ENCODE measurements at regions not wholly inside any gene's neighbourhood (a gene's known extent, or its start where the extent isn't known, plus 50 kb on each side); places are given as distances from the start of the nearest gene placed in this dataset.

DNA sequence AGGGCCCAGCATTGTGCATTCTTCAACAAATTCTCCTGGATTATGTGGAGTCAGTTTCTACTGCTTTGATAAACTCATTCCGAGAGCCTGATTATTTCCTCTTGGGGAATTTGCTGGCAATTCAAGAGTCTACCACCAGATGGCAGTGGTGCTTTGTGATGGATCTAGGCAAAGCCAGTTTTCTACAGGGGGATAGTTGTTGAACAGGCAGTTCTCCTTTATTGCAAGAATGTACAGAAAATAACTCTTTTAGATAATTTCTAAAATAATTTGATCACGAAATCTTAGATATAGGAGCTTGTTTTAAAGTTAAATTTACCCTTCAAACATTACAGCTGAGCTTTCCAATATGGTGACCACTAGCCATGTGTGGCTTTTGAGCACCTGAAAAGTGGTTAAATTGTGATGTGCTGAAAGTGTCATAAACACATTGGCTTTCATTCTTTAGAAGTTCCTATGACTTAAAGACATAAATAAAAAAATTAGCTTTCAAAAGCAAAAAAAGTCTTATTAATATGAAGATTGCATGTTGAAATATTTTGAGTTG is 66.7 kb upstream of the HAAO start:
- Histone ChIP-seq H3K9me3 (ENCODE audit: control insufficient read depth in 4 of 4, insufficient read depth in 3 of 4, low read length in 3 of 4) (peaks cover 0 to 5% (median under 1%) of the 10 kb centered on the region in 4 donors), H3K27me3 (ENCODE audit: control insufficient read depth in 3 of 3, insufficient read depth in 3 of 3, low read length in 2 of 3) (no peaks in the 10 kb centered on the region), H3K9ac (ENCODE audit: insufficient read depth in 1 of 2, low read length in 2 of 2) (no peak overlapping the region), H3K4me1 (ENCODE audit: control insufficient read depth in 5 of 5, insufficient read depth in 5 of 5, low read length in 5 of 5) (peaks cover 0 to 14% (median 5%) of the 10 kb centered on the region in 5 donors), H3K4me3 (no peak overlapping the region), H3K36me3 (ENCODE audit: control insufficient read depth in 4 of 4, insufficient read depth in 4 of 4, low read length in 4 of 4) (no peaks in the 10 kb centered on the region), H3K27ac (ENCODE audit: low read depth in 1 of 2, low read length in 1 of 2) (no peak overlapping the region)
- DNase-seq (peak; percentile 83 to 90 (median 86)), ATAC-seq (ENCODE audit: insufficient read depth, low FRiP score) (peak; percentile 56)
- 13 to 16% methylated on average over 2 of the region's 2 CpGs for WGBS, 2 donors
- TF ChIP-seq, protein P1, sequence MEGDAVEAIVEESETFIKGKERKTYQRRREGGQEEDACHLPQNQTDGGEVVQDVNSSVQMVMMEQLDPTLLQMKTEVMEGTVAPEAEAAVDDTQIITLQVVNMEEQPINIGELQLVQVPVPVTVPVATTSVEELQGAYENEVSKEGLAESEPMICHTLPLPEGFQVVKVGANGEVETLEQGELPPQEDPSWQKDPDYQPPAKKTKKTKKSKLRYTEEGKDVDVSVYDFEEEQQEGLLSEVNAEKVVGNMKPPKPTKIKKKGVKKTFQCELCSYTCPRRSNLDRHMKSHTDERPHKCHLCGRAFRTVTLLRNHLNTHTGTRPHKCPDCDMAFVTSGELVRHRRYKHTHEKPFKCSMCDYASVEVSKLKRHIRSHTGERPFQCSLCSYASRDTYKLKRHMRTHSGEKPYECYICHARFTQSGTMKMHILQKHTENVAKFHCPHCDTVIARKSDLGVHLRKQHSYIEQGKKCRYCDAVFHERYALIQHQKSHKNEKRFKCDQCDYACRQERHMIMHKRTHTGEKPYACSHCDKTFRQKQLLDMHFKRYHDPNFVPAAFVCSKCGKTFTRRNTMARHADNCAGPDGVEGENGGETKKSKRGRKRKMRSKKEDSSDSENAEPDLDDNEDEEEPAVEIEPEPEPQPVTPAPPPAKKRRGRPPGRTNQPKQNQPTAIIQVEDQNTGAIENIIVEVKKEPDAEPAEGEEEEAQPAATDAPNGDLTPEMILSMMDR (IDR thresholded peaks at IDR 0.05; ENCODE audit: control extremely low read depth, extremely low read depth) = peak; percentile 57

DNA sequence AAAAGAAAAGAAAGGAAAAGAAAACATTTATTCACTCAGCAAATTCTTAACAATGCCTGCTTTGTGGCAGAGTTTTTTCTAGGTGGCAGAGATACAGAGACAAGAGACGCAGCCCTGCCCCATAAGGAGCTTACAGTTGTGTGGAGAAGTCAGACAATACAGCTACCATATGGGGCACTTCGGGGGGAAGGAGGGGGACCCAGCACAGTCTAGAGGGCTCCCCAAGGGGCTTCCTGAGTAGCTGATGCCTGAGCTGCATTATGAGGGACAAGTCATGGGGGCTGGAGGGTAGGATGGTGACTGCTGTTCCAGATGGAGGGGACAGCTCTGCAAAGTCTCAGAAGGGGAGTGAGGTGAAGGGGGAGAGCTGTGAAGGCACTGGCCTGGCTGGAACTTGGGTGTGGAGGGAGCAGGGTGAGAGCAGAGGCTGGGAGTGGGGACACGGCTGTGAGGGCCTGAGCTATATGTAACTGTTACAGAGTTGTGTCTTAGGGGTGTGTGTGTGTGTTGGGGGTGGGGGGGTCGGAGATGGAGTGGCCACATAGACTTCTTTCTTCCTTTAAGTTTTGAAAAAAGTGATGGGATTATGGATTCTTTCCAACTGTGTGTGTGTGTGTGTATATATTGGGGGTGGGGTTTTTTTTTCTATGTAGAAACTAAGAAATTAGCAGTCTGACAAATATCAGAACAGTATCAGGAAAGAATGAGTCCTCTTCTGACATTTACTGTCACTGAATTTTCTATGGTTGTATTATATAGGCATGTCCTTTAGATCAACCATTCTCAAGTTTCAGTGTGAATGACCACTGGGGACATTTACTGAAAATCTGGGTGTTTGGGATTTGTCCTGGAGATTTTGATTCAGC is 66.0 kb upstream of the HAAO start:
- no peak overlapping the region for H3K27ac ChIP-seq (ENCODE audit: low read depth in 1 of 2, low read length in 1 of 2)
- ATAC-seq (ENCODE audit: insufficient read depth, low FRiP score) (no peak), DNase-seq (no peak)
- peaks cover 0 to 5% (median under 1%) of the 10 kb centered on the region in 4 donors for H3K9me3 ChIP-seq (ENCODE audit: control insufficient read depth in 4 of 4, insufficient read depth in 3 of 4, low read length in 3 of 4)
- no peak overlapping the region for H3K4me3 ChIP-seq
- H3K36me3 ChIP-seq (ENCODE audit: control insufficient read depth in 4 of 4, insufficient read depth in 4 of 4, low read length in 4 of 4) = no peaks in the 10 kb centered on the region
- no peak overlapping the region for H3K9ac ChIP-seq (ENCODE audit: insufficient read depth in 1 of 2, low read length in 2 of 2)
- WGBS, 2 donors = 74 to 76% methylated on average over 4 of the region's 4 CpGs
- no peaks in the 10 kb centered on the region for H3K27me3 ChIP-seq (ENCODE audit: control insufficient read depth in 3 of 3, insufficient read depth in 3 of 3, low read length in 2 of 3)
- peaks cover 0 to 21% (median 9%) of the 10 kb centered on the region in 5 donors for H3K4me1 ChIP-seq (ENCODE audit: control insufficient read depth in 5 of 5, insufficient read depth in 5 of 5, low read length in 5 of 5)
- TF ChIP-seq, protein P1 (IDR thresholded peaks at IDR 0.05; ENCODE audit: control extremely low read depth, extremely low read depth) = no peak

GRCh38 chr2:42856891-42857632 is 64.7 kb upstream of the HAAO start:
- Histone ChIP-seq H3K9ac (ENCODE audit: insufficient read depth in 1 of 2, low read length in 2 of 2) (no peak overlapping the region), H3K27ac (ENCODE audit: low read depth in 1 of 2, low read length in 1 of 2) (no peak overlapping the region), H3K4me3 (no peak overlapping the region), H3K36me3 (ENCODE audit: control insufficient read depth in 4 of 4, insufficient read depth in 4 of 4, low read length in 4 of 4) (no peaks in the 10 kb centered on the region), H3K4me1 (ENCODE audit: control insufficient read depth in 5 of 5, insufficient read depth in 5 of 5, low read length in 5 of 5) (peaks cover 0 to 23% (median 9%) of the 10 kb centered on the region in 5 donors), H3K27me3 (ENCODE audit: control insufficient read depth in 3 of 3, insufficient read depth in 3 of 3, low read length in 2 of 3) (no peaks in the 10 kb centered on the region), H3K9me3 (ENCODE audit: control insufficient read depth in 4 of 4, insufficient read depth in 3 of 4, low read length in 3 of 4) (peaks cover 0 to 5% (median under 1%) of the 10 kb centered on the region in 4 donors)
- WGBS, 2 donors = 82 to 86% methylated on average over 23 of the region's 23 CpGs
- ATAC-seq (ENCODE audit: insufficient read depth, low FRiP score) (no peak), DNase-seq (peak in 1 of 3 donors; percentile 39)
- TF ChIP-seq, protein P1 (IDR thresholded peaks at IDR 0.05; ENCODE audit: control extremely low read depth, extremely low read depth) = no peak
